ENCODE measurements at regions not wholly inside any gene's neighbourhood (a gene's known extent, or its start where the extent isn't known, plus 50 kb on each side); places are given as distances from the start of the nearest gene placed in this dataset.
"Not testable (repeated sequence)": the region's sequence is repeated elsewhere in the genome, so short reads cannot be mapped to it uniquely, and the experiment has no call there.

GRCh38 chr4:128437023-128437422, 149.4 kb upstream of the PGRMC2 start:
- not testable (repeated sequence) for DNase-seq

GRCh38 chr4:128429023-128429613, 141.5 kb upstream of the PGRMC2 start:
- not testable (repeated sequence) for DNase-seq

GRCh38 chr4:128428397-128428796, 140.8 kb upstream of the PGRMC2 start:
- DNase-seq: no peak

GRCh38 chr4:128427832-128428366, 140.3 kb upstream of the PGRMC2 start:
- DNase-seq: peak; percentile 69

- no peak for DNase-seq
These were observed 137.2 kb upstream of the PGRMC2 start for GRCh38 chr4:128424527-128425497.

GRCh38 chr4:128422296-128422695, 134.7 kb upstream of the PGRMC2 start:
- not testable (repeated sequence) for DNase-seq

- no peak for DNase-seq
These were observed 129.3 kb upstream of the PGRMC2 start for GRCh38 chr4:128416921-128417320.

GRCh38 chr4:128410037-128410436, 122.4 kb upstream of the PGRMC2 start:
- DNase-seq: no peak

- DNase-seq: no peak
These were observed 116.0 kb upstream of the PGRMC2 start for GRCh38 chr4:128403586-128403985.

GRCh38 chr4:128394778-128395177, 107.2 kb upstream of the PGRMC2 start:
- peak; percentile 30 for DNase-seq

GRCh38 chr4:128393101-128393704, 105.6 kb upstream of the PGRMC2 start:
- DNase-seq: peak; percentile 19

GRCh38 chr4:128390475-128390996, 102.9 kb upstream of the PGRMC2 start:
- no peak for DNase-seq

GRCh38 chr4:128388796-128389195, 101.2 kb upstream of the PGRMC2 start:
- DNase-seq: no peak

- no peak for DNase-seq
These were observed 100.7 kb upstream of the PGRMC2 start for GRCh38 chr4:128388352-128388630.

- no peak for DNase-seq
These were observed 100.2 kb upstream of the PGRMC2 start for GRCh38 chr4:128387600-128388351.

GRCh38 chr4:128386761-128387599, 99.4 kb upstream of the PGRMC2 start:
- DNase-seq: peak; percentile 80

- DNase-seq: peak; percentile 55
These were observed 98.2 kb upstream of the PGRMC2 start for GRCh38 chr4:128385683-128386304.

- DNase-seq: no peak
These were observed 97.4 kb upstream of the PGRMC2 start for GRCh38 chr4:128384765-128385598.

GRCh38 chr4:128384091-128384520, 96.5 kb upstream of the PGRMC2 start:
- no peak for DNase-seq

Measured in hematopoietic multipotent progenitor cell treated with erythropoietin and hydrocortisone succinate and interleukin-3 and kit ligand, for 8 days (in vitro differentiated cells).